Naive thymus-derived CD4-positive, alpha-beta T cell (primary cell): ENCODE measurements at regions not wholly inside any gene's neighbourhood (a gene's known extent, or its start where the extent isn't known, plus 50 kb on each side); places are given as distances from the start of the nearest gene placed in this dataset.

Source experiments
- ATAC-seq: fragments of 150-1000 bp; cut with Tn5 transposase; 2 replicates; pipeline ENCODE4 v1.10.0; 2021; ENCODE audit warnings: mild to moderate bottlenecking, moderate library complexity
- CTCF ChIA-PET: fragments of 350-600 bp; sonication (Branson Sonifier 250); formaldehyde crosslinking; loops from one replicate; lab custom pipeline; 2021; ENCODE audit warnings: antibody characterized with exemption; lab: Charles Lee
- POLR2A ChIA-PET: fragments of 350-600 bp; sonication (Branson Sonifier 250); formaldehyde crosslinking; loops from one replicate; lab custom pipeline; 2021; ENCODE audit warnings: antibody characterized with exemption, inconsistent platforms; lab: Charles Lee
- DNase-seq, 9 donors: peaks; one replicate each; pipeline versions ENCODE4 v3.0.0 to v3.0.0-alpha.2; 2020 to 2022; ENCODE audit warnings: mixed read lengths in 1 of 9
- H3K27ac ChIP-seq: one replicate; pipeline ENCODE4 v1.7.0; 2013; ENCODE audit warnings: mild to moderate bottlenecking, low read depth, low read length, moderate library complexity
- H3K27me3 ChIP-seq, 2 donors: one replicate each; pipeline ENCODE4 v1.7.0; 2013; ENCODE audit warnings: low read length in 2 of 2, mild to moderate bottlenecking in 2 of 2, moderate library complexity in 2 of 2; ENCODE audit not compliant: control insufficient read depth in 2 of 2, insufficient read depth in 2 of 2
- H3K36me3 ChIP-seq, 3 experiments: 1 replicate in 2 of 3; 2 replicates in 1 of 3; pipeline ENCODE4 v1.7.0; 2013; ENCODE audit warnings: low read length in 3 of 3, mild to moderate bottlenecking in 3 of 3, moderate library complexity in 1 of 3; ENCODE audit not compliant: insufficient read depth in 3 of 3, control insufficient read depth in 2 of 3
- H3K4me1 ChIP-seq, 2 donors: one replicate each; pipeline ENCODE4 v1.7.0; 2013; ENCODE audit warnings: low read length in 2 of 2, mild to moderate bottlenecking in 2 of 2, moderate library complexity in 1 of 2; ENCODE audit not compliant: control insufficient read depth in 2 of 2, insufficient read depth in 2 of 2
- H3K4me3 ChIP-seq: 2 replicates; pipeline ENCODE4 v1.7.0; 2013; ENCODE audit warnings: mild to moderate bottlenecking, low read length
- H3K9me3 ChIP-seq, 3 experiments: 1 replicate in 2 of 3; 2 replicates in 1 of 3; pipeline ENCODE4 v1.7.0; 2013; ENCODE audit warnings: low read length in 3 of 3; ENCODE audit not compliant: control insufficient read depth in 2 of 3
- H3K27ac Mint-ChIP-seq, 9 donors: one replicate each; pipeline ENCODE4 v1.8.0; 2020 to 2022; ENCODE audit warnings: mixed read lengths in 9 of 9, mild to moderate bottlenecking in 8 of 9, moderate library complexity in 5 of 9, inconsistent platforms in 2 of 9
- H3K27me3 Mint-ChIP-seq, 5 donors: one replicate each; pipeline ENCODE4 v1.8.0; 2021 to 2022; ENCODE audit warnings: mixed read lengths in 5 of 5, mild to moderate bottlenecking in 1 of 5
- H3K36me3 Mint-ChIP-seq, 5 donors: one replicate each; pipeline ENCODE4 v1.8.0; 2020 to 2022; ENCODE audit warnings: mixed read lengths in 5 of 5, mild to moderate bottlenecking in 3 of 5, inconsistent platforms in 1 of 5
- H3K4me1 Mint-ChIP-seq, 7 donors: one replicate each; pipeline ENCODE4 v1.8.0; 2020 to 2022; ENCODE audit warnings: mixed read lengths in 7 of 7, mild to moderate bottlenecking in 3 of 7, inconsistent platforms in 1 of 7
- H3K4me3 Mint-ChIP-seq, 10 donors: one replicate each; pipeline ENCODE4 v1.8.0; 2020 to 2022; ENCODE audit warnings: mild to moderate bottlenecking in 10 of 10, mixed read lengths in 10 of 10, moderate library complexity in 6 of 10, inconsistent platforms in 2 of 10
- H3K9me3 Mint-ChIP-seq, 11 donors: one replicate each; pipeline ENCODE4 v1.8.0; 2020 to 2022; ENCODE audit warnings: mixed read lengths in 11 of 11, mild to moderate bottlenecking in 4 of 11, inconsistent platforms in 1 of 11, moderate library complexity in 1 of 11
- intact Hi-C, 2 donors: fragments of 100-400 bp; cut with micrococcal nuclease; formaldehyde crosslinking; loops; one replicate each; pipeline ENCODE4 v1.15.1; 2023

DNA sequence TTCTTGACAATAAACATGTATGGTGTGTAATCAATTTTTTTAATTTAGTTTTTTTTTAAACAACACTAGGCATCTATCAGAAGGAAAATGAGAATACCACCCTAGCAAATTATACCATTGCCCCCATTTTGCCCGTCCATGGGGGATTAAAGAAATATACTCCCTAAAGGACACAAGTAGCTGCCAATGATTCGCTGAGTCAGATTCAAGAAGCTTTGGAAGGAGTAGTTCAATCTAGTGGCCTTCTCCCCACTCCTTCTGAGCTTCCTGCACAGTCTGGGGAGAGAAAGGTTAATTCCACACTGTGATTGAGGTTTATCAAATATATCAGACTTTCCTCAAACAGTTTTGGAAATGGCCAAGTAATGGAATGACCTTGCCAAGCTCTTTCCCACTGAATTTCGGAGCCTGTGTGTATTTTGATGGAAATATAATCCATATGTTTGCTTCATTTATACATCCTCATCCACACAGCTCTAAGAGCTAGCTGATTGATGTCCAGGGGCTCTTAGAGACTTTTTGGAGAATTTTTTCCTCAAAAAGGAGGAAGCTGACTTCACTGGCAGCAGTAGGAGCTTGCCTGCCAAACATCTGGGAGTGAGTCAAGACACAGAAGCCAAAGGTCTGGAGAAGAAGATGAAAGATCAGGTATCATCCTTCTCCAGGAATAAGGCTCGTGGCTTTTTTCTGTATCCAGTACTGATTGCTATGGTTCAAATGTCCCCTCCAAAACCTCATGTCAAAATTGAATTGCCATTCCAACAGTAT is 478.5 kb upstream of the PROK2 start:
- Mint-ChIP-seq H3K4me1 (peaks cover 10 to 54% (median 39%) of the 10 kb centered on the region in 7 donors), H3K9me3 (peaks cover 0 to under 1% (median 0%) of the 10 kb centered on the region in 11 donors), H3K4me3 (no peak overlapping the region), H3K36me3 (peaks cover 0 to 2% (median under 1%) of the 10 kb centered on the region in 5 donors), H3K27ac (peak overlapping the region in 1 of 9 donors; percentile 51), H3K27me3 (peaks cover 0 to 5% (median 0%) of the 10 kb centered on the region in 5 donors)
- H3K4me3 ChIP-seq = no peak overlapping the region
- no peaks in the 10 kb centered on the region for H3K27me3 ChIP-seq
- H3K4me1 ChIP-seq = peaks cover 0 to 17% of the 10 kb centered on the region in 2 donors
- ChIA-PET CTCF (no interaction called here), POLR2A (interaction anchor here (1.2 kb wide), 1 partner anchor 8 kb away, joined by 5 read pairs; no protein-coding TSS in a partner anchor)
- H3K9me3 ChIP-seq = no peaks in the 10 kb centered on the region
- H3K27ac ChIP-seq = no peak overlapping the region
- H3K36me3 ChIP-seq = no peaks in the 10 kb centered on the region
- no peak for ATAC-seq
- intact Hi-C loops = no loop called here
- DNase-seq = no peak

DNA sequence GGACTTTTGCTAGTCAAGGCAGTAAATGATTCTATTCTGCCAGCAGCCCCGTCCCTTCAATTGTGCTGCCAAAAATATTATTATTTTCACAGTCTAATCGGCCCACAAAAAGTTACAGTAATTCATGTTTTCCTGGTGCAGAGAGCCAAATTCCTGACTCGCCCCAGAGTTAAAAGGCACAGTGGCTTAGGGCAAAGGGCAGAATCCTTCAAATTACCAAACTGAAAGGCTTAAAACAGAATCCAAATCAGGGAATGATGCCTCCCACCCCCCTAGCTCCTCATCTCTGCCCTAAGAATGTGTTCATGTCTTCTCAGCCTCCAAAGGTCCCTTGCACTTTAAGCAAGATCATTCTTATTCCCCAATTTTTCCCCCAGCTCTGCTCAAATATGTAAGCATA is 477.8 kb upstream of the PROK2 start:
- ATAC-seq (no peak), DNase-seq (no peak)
- H3K27me3 ChIP-seq = no peaks in the 10 kb centered on the region
- H3K36me3 ChIP-seq = no peaks in the 10 kb centered on the region
- H3K27ac Mint-ChIP-seq = no peak overlapping the region
- intact Hi-C loops = no loop called here
- H3K27ac ChIP-seq = no peak overlapping the region
- H3K4me1 Mint-ChIP-seq = peaks cover 14 to 57% (median 40%) of the 10 kb centered on the region in 7 donors
- H3K9me3 Mint-ChIP-seq = peaks cover 0 to 4% (median 0%) of the 10 kb centered on the region in 11 donors
- peaks cover 0 to 7% (median 0%) of the 10 kb centered on the region in 5 donors for H3K27me3 Mint-ChIP-seq
- CTCF ChIA-PET = no interaction called here
- H3K4me3 Mint-ChIP-seq = no peak overlapping the region
- POLR2A ChIA-PET = interaction anchor here (1.2 kb wide), 1 partner anchor 9 kb away, joined by 5 read pairs; no protein-coding TSS in a partner anchor
- H3K36me3 Mint-ChIP-seq = peaks cover 0 to 5% (median 4%) of the 10 kb centered on the region in 5 donors
- peaks cover 0 to 24% of the 10 kb centered on the region in 2 donors for H3K4me1 ChIP-seq
- no peak overlapping the region for H3K4me3 ChIP-seq
- H3K9me3 ChIP-seq = no peaks in the 10 kb centered on the region

DNA sequence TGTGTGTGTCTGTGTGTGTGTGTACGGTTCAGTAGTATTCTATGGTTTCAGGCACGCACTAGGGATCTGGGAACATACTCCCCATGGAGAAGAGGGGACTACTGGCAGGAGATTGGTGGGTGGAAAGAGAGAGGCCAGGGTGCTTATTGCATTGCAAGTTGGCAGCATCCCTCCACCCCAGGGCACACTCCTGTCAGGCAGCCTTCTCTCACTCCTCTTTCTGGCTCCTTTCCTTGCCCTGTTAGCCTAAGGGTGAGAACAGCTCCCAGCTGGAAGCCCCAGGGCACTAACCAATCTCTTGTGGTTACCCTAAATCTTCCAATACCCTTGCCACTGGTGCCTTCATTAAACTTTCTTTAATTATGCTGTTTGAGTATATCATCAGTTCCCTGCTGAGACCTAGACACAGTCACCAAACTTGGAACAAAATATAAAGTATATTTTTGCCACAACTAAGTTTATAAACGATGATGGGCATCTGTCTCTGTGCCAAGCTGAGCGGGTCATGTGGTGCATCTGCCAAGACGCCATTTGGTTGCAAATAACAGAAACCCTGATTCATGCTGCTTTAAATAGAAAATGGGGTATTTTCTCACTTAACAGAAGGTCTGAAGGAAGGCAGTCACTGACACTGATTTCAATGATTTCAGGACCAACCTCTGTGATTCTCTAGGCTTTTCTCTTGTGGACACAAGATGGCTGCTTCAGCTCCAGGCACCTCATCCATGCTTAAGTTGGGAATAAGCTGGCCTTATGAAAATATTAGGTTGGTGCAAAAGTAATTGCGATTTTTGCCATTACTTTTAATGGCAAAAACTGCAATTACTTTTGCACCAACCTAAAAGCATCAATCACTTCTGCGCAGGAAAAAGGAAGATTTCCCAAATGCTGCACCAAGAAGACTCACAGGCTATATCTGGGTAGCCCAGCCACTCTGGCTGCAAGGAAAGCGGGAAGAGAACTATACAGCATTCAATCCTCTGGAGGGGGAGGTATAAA is 476.9 kb upstream of the PROK2 start:
- no peak overlapping the region for H3K4me3 ChIP-seq
- no peak overlapping the region for H3K27ac ChIP-seq
- POLR2A ChIA-PET = no interaction called here
- no peak overlapping the region for H3K4me3 Mint-ChIP-seq
- no peaks in the 10 kb centered on the region for H3K36me3 ChIP-seq
- CTCF ChIA-PET = no interaction called here
- peaks cover 0 to 5% (median 4%) of the 10 kb centered on the region in 5 donors for H3K36me3 Mint-ChIP-seq
- no peak for DNase-seq
- intact Hi-C loops = no loop called here
- peaks cover 0 to 7% (median 0%) of the 10 kb centered on the region in 5 donors for H3K27me3 Mint-ChIP-seq
- no peaks in the 10 kb centered on the region for H3K9me3 ChIP-seq
- peaks cover 0 to 5% (median 0%) of the 10 kb centered on the region in 11 donors for H3K9me3 Mint-ChIP-seq
- no peak for ATAC-seq
- no peak overlapping the region for H3K27ac Mint-ChIP-seq
- peaks cover 0 to 28% of the 10 kb centered on the region in 2 donors for H3K4me1 ChIP-seq
- H3K27me3 ChIP-seq = no peaks in the 10 kb centered on the region
- peaks cover 19 to 64% (median 49%) of the 10 kb centered on the region in 7 donors for H3K4me1 Mint-ChIP-seq

DNA sequence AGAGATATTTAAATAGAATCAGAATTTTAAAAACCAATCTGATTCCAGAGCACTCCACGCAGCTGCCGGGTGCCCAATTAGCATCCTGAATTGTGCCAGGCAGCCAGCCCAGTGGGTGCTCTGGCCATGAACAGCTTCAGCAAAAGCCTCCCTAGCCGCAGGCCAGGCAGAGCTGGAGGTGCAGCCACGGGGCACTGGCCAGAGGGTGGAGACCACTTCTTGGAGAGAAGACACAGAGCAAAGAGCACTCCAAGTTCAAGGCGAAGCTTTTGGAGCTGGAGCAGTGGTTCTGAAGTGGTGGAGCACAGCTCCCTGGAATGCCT is 475.6 kb upstream of the PROK2 start:
- Histone ChIP-seq H3K4me3 (no peak overlapping the region), H3K4me1 (peaks cover 0 to 41% of the 10 kb centered on the region in 2 donors), H3K27ac (no peak overlapping the region), H3K9me3 (no peaks in the 10 kb centered on the region), H3K36me3 (no peaks in the 10 kb centered on the region), H3K27me3 (no peaks in the 10 kb centered on the region)
- H3K4me3 Mint-ChIP-seq = peak overlapping the region in 2 of 10 donors; percentile 9 to 71
- H3K27me3 Mint-ChIP-seq = peaks cover 0 to 7% (median 0%) of the 10 kb centered on the region in 5 donors
- CTCF ChIA-PET = no interaction called here
- peaks cover 0 to 6% (median 4%) of the 10 kb centered on the region in 5 donors for H3K36me3 Mint-ChIP-seq
- POLR2A ChIA-PET = no interaction called here
- DNase-seq (no peak), ATAC-seq (no peak)
- intact Hi-C loops = no loop called here
- H3K9me3 Mint-ChIP-seq = peaks cover 0 to 5% (median 0%) of the 10 kb centered on the region in 11 donors
- H3K4me1 Mint-ChIP-seq = peaks cover 24 to 67% (median 57%) of the 10 kb centered on the region in 7 donors
- peak overlapping the region in 2 of 9 donors; percentile 62 to 73 for H3K27ac Mint-ChIP-seq

DNA sequence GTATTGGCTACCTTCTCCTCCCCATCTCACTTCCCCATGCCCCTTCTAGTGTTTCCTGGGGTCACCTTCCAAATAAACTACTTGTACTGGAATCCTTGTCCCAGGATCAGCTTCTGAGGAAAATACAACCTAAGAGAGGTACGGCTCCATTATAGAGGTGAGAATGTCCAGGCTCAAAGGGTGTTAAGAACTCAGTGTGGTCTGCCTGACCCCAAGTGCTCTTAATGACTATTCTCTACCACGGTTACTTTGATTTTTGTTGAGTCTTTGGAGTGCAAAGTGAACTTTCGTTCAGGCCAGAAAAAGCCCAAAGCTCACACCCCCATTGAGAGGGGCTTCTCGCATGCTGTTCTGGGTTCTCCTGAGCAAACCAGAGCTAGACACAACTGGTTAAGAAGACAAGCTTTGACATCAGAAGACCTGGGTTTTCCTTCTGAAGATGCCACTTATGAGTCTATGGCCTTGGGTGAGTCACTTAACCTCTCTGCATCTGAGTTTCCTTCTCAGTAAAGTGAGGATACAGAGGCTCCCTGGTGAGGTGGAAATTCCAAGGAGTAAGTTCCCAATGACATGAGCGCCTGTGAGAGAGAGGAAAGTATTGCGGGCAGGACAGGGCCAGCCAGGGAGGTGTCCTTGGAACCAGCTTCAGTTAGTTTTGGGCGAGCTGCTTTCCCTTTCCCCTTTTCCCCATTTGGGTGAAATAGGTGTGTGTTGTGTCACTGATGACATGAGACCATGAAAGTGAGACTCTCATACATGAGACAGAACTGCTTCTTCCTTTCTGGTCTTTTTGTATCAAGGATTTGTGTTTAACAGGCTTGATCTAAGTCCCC is 475.0 kb upstream of the PROK2 start:
- DNase-seq = peak in 1 of 9 donors; percentile 31
- H3K27me3 Mint-ChIP-seq = peaks cover 0 to 7% (median 0%) of the 10 kb centered on the region in 5 donors
- Histone ChIP-seq H3K4me3 (no peak overlapping the region), H3K27ac (no peak overlapping the region), H3K9me3 (no peaks in the 10 kb centered on the region), H3K36me3 (no peaks in the 10 kb centered on the region), H3K27me3 (no peaks in the 10 kb centered on the region), H3K4me1 (peaks cover 0 to 45% of the 10 kb centered on the region in 2 donors)
- no peak for ATAC-seq
- CTCF ChIA-PET = no interaction called here
- POLR2A ChIA-PET = no interaction called here
- H3K4me1 Mint-ChIP-seq = peaks cover 24 to 68% (median 57%) of the 10 kb centered on the region in 7 donors
- H3K9me3 Mint-ChIP-seq = peaks cover 0 to 5% (median 0%) of the 10 kb centered on the region in 11 donors
- intact Hi-C loops = loop anchor here in 1 of 2 donors (5.0 to 10.0 kb wide), 5 partner anchors 87 to 545 kb away; partner anchors contain the start of gene RYBP
- H3K36me3 Mint-ChIP-seq = peaks cover 0 to 6% (median 4%) of the 10 kb centered on the region in 5 donors
- H3K4me3 Mint-ChIP-seq = peak overlapping the region in 8 of 10 donors; percentile 9 to 75 (median 44)
- H3K27ac Mint-ChIP-seq = peak overlapping the region in 7 of 9 donors; percentile 18 to 74 (median 60)
